ENCODE measurements at regions not wholly inside any gene's neighbourhood (a gene's known extent, or its start where the extent isn't known, plus 50 kb on each side); places are given as distances from the start of the nearest gene placed in this dataset.

- ATAC-seq, result no peak
These were observed 428.0 kb downstream of the SLITRK6 start for GRCh38 chr13:85371254-85371653.

GRCh38 chr13:85368686-85369085 is 430.5 kb downstream of the SLITRK6 start:
- TF ChIP-seq POLR2A (IDR thresholded peaks at IDR 0.05) (no peak), CTCF (IDR thresholded peaks at IDR 0.05) (no peak)
- H3K4me3 ChIP-seq, result no peak overlapping the region
- no peaks in the 10 kb centered on the region for H3K4me1 ChIP-seq
- DNase-seq (no peak), ATAC-seq (no peak)
- H3K9me3 ChIP-seq, result peaks cover 0 to 3% (median 0%) of the 10 kb centered on the region in 12 donors
- no peak overlapping the region for H3K27ac ChIP-seq
- 88 to 93% (median 91%) methylated on average over 1 of the region's 1 CpG for WGBS, 4 donors
- H3K36me3 ChIP-seq, result no peaks in the 10 kb centered on the region
- intact Hi-C loops (cut with DNase I), result no loop called here
- no peaks in the 10 kb centered on the region for H3K27me3 ChIP-seq

More at GRCh38 chr13:85371254-85371653, 428.0 kb downstream of the SLITRK6 start:
- Histone ChIP-seq H3K27me3 (no peaks in the 10 kb centered on the region), H3K4me3 (no peak overlapping the region), H3K36me3 (no peaks in the 10 kb centered on the region), H3K4me1 (no peaks in the 10 kb centered on the region), H3K9me3 (no peaks in the 10 kb centered on the region), H3K27ac (no peak overlapping the region)
- TF ChIP-seq CTCF (IDR thresholded peaks at IDR 0.05) (no peak), POLR2A (IDR thresholded peaks at IDR 0.05) (no peak)
- intact Hi-C loops (cut with DNase I), result no loop called here
- no peak for DNase-seq

GRCh38 chr13:85367887-85368286 is 431.3 kb downstream of the SLITRK6 start:
- 51 to 73% (median 57%) methylated on average over 2 of the region's 2 CpGs for WGBS, 4 donors
- no peaks in the 10 kb centered on the region for H3K27me3 ChIP-seq
- no peak for TF ChIP-seq POLR2A (IDR thresholded peaks at IDR 0.05)

GRCh38 chr13:85366759-85367417 is 432.3 kb downstream of the SLITRK6 start:
- ATAC-seq (no peak), DNase-seq (no peak)
- intact Hi-C loops (cut with DNase I), result no loop called here
- TF ChIP-seq CTCF (IDR thresholded peaks at IDR 0.05) (no peak), POLR2A (IDR thresholded peaks at IDR 0.05) (no peak)
- Histone ChIP-seq H3K36me3 (no peaks in the 10 kb centered on the region), H3K9me3 (peaks cover 0 to 4% (median 0%) of the 10 kb centered on the region in 12 donors), H3K4me3 (no peak overlapping the region), H3K27me3 (no peaks in the 10 kb centered on the region), H3K27ac (no peak overlapping the region), H3K4me1 (no peaks in the 10 kb centered on the region)
- WGBS, 4 donors, result 60 to 68% (median 62%) methylated on average over 5 of the region's 5 CpGs

More at GRCh38 chr13:85367887-85368286, 431.3 kb downstream of the SLITRK6 start:
- no peaks in the 10 kb centered on the region for H3K36me3 ChIP-seq
- ATAC-seq (no peak), DNase-seq (no peak)
- H3K4me3 ChIP-seq, result no peak overlapping the region
- no peak overlapping the region for H3K27ac ChIP-seq
- H3K4me1 ChIP-seq, result no peaks in the 10 kb centered on the region
- intact Hi-C loops (cut with DNase I), result no loop called here
- H3K9me3 ChIP-seq, result peaks cover 0 to 3% (median 0%) of the 10 kb centered on the region in 12 donors

- Histone ChIP-seq H3K4me1 (no peaks in the 10 kb centered on the region), H3K27ac (no peak overlapping the region), H3K36me3 (no peaks in the 10 kb centered on the region), H3K4me3 (no peak overlapping the region), H3K27me3 (no peaks in the 10 kb centered on the region), H3K9me3 (peaks cover 0 to 6% (median 0%) of the 10 kb centered on the region in 12 donors)
- WGBS, 4 donors, result 91 to 94% (median 93%) methylated on average over 15 of the region's 15 CpGs
- TF ChIP-seq CTCF (IDR thresholded peaks at IDR 0.05) (no peak), POLR2A (IDR thresholded peaks at IDR 0.05) (no peak)
- intact Hi-C loops (cut with DNase I), result no loop called here
- ATAC-seq (no peak), DNase-seq (no peak)
These were observed 435.7 kb downstream of the SLITRK6 start for GRCh38 chr13:85363504-85363903.
